Esophagus squamous epithelium (tissue), 4 donors: ENCODE measurements at regions not wholly inside any gene's neighbourhood (a gene's known extent, or its start where the extent isn't known, plus 50 kb on each side); places are given as distances from the start of the nearest gene placed in this dataset.

ENCODE experiments used
- POLR2A ChIP-seq, 4 donors: fragments of 450-650 bp; IDR thresholded peaks; one replicate each; pipeline ENCODE4 v1.6.1; 2017; ENCODE audit warnings: antibody characterized with exemption in 4 of 4, mild to moderate bottlenecking in 4 of 4, moderate library complexity in 3 of 4
- TF ChIP-seq, protein P1 (sequence below), 6 experiments: fragments of 450-650 bp in 4 of 6; fragments of 200-600 bp in 2 of 6; sonication (generic) in 2 of 6; IDR thresholded peaks; one replicate each; pipeline ENCODE4 v1.5.1; 2016 to 2019; ENCODE audit warnings: antibody characterized with exemption in 6 of 6, mild to moderate bottlenecking in 4 of 6, moderate library complexity in 4 of 6

DNA sequence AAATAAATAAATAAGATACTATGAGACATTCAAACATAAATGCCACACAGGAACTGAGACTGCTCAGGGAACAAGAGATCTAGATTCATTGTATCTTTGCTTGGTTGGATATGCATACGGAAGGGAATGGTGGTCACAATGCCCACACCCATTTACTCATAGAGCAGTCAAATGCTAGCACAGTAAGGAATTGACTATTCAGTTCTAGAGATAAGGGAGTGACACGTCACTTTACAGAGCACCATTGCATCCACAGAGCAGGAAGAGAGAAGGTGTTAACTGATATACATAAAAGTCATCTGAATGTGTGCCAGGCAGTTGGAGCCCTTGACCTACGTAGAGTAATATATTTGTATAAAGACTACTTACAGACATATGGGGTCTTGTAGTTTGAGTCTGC is 530.0 kb upstream of the NOVA1 start:
- TF ChIP-seq, protein P1, sequence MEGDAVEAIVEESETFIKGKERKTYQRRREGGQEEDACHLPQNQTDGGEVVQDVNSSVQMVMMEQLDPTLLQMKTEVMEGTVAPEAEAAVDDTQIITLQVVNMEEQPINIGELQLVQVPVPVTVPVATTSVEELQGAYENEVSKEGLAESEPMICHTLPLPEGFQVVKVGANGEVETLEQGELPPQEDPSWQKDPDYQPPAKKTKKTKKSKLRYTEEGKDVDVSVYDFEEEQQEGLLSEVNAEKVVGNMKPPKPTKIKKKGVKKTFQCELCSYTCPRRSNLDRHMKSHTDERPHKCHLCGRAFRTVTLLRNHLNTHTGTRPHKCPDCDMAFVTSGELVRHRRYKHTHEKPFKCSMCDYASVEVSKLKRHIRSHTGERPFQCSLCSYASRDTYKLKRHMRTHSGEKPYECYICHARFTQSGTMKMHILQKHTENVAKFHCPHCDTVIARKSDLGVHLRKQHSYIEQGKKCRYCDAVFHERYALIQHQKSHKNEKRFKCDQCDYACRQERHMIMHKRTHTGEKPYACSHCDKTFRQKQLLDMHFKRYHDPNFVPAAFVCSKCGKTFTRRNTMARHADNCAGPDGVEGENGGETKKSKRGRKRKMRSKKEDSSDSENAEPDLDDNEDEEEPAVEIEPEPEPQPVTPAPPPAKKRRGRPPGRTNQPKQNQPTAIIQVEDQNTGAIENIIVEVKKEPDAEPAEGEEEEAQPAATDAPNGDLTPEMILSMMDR (IDR thresholded peaks at IDR 0.05), result no peak
- TF ChIP-seq POLR2A (IDR thresholded peaks at IDR 0.05), result no peak
